Right cardiac atrium (tissue), 5 donors: ENCODE measurements at regions not wholly inside any gene's neighbourhood (a gene's known extent, or its start where the extent isn't known, plus 50 kb on each side); places are given as distances from the start of the nearest gene placed in this dataset.

Experiments
- ATAC-seq, 2 donors: fragments of 200-7000 bp; cut with Tn5 transposase; one replicate each; pipeline versions ENCODE4 v1.8.0 to v1.9.1; 2020; ENCODE audit warnings: moderate library complexity in 2 of 2, mild to moderate bottlenecking in 1 of 2
- DNase-seq, 3 donors: peaks; one replicate each; pipeline ENCODE4 v3.0.0-alpha.2; 2020
- H3K27ac ChIP-seq: one replicate; pipeline ENCODE4 v1.5.1; 2013; ENCODE audit warnings: mild to moderate bottlenecking, low read length, control low read depth, moderate library complexity
- H3K27me3 ChIP-seq: one replicate; pipeline ENCODE4 v1.6.1; 2013; ENCODE audit not compliant: control insufficient read depth, insufficient read depth
- H3K4me1 ChIP-seq: one replicate; pipeline ENCODE4 v1.6.1; 2013; ENCODE audit warnings: low read length; ENCODE audit not compliant: control insufficient read depth, insufficient read depth
- H3K4me3 ChIP-seq: one replicate; pipeline ENCODE4 v1.5.1; 2013; ENCODE audit warnings: low read length, control low read depth
- H3K9me3 ChIP-seq: one replicate; pipeline ENCODE4 v1.6.1; 2013; ENCODE audit warnings: low read length; ENCODE audit not compliant: control insufficient read depth
- WGBS: extraction: QIAGEN DNeasy Blood & Tissue Kit; methylation state at CpG from one replicate; pipeline ENCODE4 v1.1.7; 2013; 5-methylcytosine and 5-hydroxymethylcytosine counted together
- intact Hi-C, 4 donors: fragments of 100-400 bp; cut with DNase I; formaldehyde crosslinking; loops; one replicate each; pipeline versions ENCODE4 v1.11.0 to v1.14.0; 2022 to 2023
- donor health status: healthy with polysubstance abuse.
- donor health status: DM: no; HTN: yes; CAD: no.
- donor health status: DM: no; HTN: no; CAD: no.
- donor health status: DM: no; HTN: yes; CAD: no; lungs with severe emphysema.
- donor health status: DM: yes; HTN: yes; CAD: no.

DNA sequence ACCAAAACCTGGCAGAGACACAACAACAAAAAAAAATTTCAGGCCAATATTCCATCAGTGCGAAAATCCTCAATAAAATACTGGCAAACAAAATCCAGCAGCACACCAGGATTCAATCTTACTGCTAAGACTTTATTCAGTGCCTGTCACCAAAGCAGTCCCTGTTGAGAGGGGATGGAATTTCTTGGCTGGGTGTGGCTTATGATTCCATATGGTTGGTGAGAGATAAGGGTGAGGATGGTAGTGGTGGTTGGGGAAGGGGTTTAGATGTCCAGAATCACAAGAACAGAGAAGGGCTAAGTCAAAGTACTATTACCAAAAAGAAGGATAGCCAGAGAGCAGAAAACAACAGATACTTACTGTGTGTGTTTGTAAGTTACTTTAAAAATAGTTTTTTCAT is 152.8 kb upstream of the SLC35B3 start:
- ATAC-seq = no peak
- H3K27ac ChIP-seq = no peak overlapping the region
- no peaks in the 10 kb centered on the region for H3K27me3 ChIP-seq
- 71% methylated on average over 1 of the region's 1 CpG for WGBS
- no peaks in the 10 kb centered on the region for H3K4me1 ChIP-seq
- intact Hi-C loops = no loop called here
- DNase-seq = no peak
- H3K9me3 ChIP-seq = no peaks in the 10 kb centered on the region
- H3K4me3 ChIP-seq = no peak overlapping the region

DNA sequence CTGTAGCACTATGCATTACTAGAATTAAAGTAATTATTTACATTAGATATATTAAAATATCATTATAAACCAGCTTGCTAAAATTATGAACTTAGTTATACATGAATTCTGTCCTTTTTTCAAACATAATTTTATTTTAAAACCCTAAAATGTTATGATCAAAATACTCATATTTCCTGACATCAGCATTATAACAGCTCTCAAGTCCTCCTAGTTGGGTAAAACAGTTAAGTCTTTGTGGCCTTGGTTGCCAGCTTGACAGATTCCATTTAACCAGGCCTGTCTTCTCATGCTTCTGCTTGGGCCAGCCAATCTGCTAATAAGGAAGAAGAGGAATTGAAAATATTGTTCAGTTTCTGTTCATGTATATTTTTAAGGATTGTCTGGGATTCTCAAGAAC is 147.9 kb upstream of the SLC35B3 start:
- Histone ChIP-seq H3K27ac (no peak overlapping the region), H3K27me3 (no peaks in the 10 kb centered on the region), H3K4me1 (no peaks in the 10 kb centered on the region), H3K4me3 (no peak overlapping the region), H3K9me3 (no peaks in the 10 kb centered on the region)
- DNase-seq = no peak
- intact Hi-C loops = no loop called here
- ATAC-seq = no peak

DNA sequence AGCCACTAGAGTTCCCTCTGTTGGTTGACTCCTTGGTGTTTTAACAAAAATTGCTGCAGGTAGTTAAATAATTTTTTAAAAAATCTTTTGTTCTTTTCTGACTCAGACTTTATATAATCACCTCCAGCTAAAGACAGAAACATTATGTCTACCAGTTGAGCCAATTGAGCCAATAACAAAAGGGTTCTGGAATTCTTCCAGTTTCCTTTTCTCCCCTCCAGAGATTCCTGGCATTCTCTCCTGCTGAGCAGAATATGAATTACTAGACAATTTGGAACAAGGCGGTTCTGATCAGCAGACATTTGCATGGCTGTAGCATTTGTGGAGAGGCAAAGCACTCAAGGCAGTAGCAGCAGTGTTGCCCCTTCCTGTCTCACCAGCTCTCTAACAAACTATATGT is 144.0 kb upstream of the SLC35B3 start:
- no peak overlapping the region for H3K27ac ChIP-seq
- no peaks in the 10 kb centered on the region for H3K4me1 ChIP-seq
- DNase-seq (no peak), ATAC-seq (no peak)
- intact Hi-C loops = no loop called here
- H3K27me3 ChIP-seq = no peaks in the 10 kb centered on the region
- WGBS = 53% methylated on average over 1 of the region's 1 CpG
- H3K4me3 ChIP-seq = no peak overlapping the region
- no peaks in the 10 kb centered on the region for H3K9me3 ChIP-seq

DNA sequence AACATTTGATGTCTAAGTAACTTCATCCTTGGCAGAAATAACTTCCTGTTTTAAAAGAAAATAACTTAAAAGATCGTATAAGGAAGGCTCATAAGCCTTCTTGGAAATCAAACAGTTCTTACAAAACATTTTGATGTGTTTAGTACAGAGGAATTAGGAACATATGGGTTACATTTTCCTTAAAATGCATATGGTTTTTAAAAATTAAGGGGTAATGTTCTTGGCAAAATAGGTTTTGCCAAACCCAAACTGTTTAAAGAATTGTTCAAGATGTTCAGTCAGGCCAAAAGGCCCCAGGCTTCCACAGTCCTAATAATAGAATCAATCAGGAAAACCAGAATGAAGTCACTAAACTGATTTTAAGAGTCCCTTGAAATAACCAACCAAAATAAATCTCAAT is 142.7 kb upstream of the SLC35B3 start:
- Histone ChIP-seq H3K9me3 (no peaks in the 10 kb centered on the region), H3K27me3 (no peaks in the 10 kb centered on the region), H3K4me1 (no peaks in the 10 kb centered on the region), H3K27ac (no peak overlapping the region), H3K4me3 (no peak overlapping the region)
- no peak for DNase-seq
- ATAC-seq = no peak
- intact Hi-C loops = no loop called here
- WGBS = 28% methylated on average over 1 of the region's 1 CpG

DNA sequence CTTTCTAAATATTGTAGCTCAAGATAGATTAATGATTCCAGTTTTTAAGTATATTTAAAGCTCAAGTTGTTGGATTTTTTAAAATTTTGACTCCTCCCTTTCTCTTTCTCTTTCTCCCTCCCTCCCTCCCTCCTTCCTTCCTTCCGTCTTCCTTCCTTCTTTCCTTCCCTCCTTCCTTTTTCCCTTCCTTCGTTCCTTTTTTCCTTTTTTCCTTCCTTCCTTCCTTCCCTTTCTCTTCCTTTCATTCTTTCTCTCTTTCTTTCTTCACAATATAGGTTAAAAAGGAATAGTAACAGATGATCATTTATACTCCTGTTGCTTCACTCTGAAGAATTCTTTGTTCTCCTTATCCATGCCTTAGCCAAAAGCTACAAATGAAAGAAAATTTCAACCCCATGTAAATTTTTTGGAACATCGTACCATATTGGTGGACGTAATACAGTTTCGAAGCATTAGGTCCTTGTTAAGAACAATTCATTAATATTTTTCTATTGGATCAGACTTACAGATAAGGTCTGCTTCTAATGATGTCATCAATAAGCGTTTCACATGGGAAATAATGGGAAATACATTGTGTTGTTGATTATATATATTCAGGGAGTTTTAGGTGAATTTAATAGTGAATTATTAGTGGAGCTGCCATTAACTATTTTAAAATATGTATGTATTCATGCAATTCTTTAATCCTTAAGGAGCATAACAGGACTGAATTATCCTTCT is 139.6 kb upstream of the SLC35B3 start:
- DNase-seq (no peak), ATAC-seq (no peak)
- Histone ChIP-seq H3K4me1 (no peaks in the 10 kb centered on the region), H3K9me3 (no peaks in the 10 kb centered on the region), H3K4me3 (no peak overlapping the region), H3K27me3 (no peaks in the 10 kb centered on the region), H3K27ac (no peak overlapping the region)
- 86% methylated on average over 6 of the region's 6 CpGs for WGBS
- intact Hi-C loops = no loop called here

DNA sequence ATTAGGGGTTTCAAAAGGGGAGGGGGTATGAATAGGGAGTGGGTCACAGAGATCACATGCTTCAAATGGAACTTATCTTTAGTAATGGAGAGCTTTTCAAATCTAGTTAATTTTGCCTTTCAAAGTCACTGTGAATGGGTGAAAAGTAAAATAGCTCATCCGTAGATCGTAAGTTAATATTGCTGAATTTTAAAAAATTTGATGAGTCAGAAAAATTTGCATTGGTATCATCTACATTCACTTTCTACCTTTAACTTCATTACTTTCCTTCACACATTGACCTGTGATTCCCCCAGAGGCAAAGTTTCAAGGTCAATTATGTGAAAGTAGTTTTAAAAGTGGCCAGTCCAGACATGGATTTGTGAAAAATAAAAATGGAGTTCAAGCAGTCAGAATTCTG is 139.0 kb upstream of the SLC35B3 start:
- no peaks in the 10 kb centered on the region for H3K4me1 ChIP-seq
- no peak overlapping the region for H3K27ac ChIP-seq
- WGBS = 96% methylated on average over 2 of the region's 2 CpGs
- DNase-seq = no peak
- no peaks in the 10 kb centered on the region for H3K9me3 ChIP-seq
- intact Hi-C loops = no loop called here
- H3K27me3 ChIP-seq = no peaks in the 10 kb centered on the region
- H3K4me3 ChIP-seq = no peak overlapping the region
- ATAC-seq = no peak

DNA sequence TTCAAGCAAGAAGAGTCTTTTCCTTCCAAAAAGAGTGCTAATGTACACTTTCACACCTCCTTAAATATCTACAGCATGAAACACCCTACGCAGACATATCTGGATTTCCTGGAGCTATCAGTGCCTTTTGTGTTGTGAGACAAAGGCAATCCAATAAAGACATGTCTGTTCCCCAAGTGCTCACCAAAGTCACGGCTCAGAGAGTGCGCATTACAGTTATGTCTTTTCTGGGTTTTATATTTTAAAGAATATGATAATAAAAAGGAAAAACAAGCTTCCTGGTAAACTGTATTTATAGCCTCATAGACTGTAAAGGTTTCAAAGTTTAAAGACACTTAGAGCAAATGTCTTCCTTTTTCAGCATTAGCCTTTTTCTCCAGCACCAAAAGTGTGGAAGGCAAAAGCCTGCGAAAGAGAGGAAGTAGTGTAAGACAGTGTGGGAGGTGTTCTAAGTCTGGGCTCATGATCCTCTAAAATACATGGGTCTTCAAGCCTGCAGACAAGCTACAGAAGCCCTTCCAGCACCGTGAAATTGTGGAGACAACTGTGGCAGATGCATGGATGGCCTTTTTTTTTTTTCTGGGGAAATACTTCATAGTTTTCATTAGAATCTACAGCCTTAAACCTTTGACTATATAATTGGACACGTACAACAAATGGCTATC is 135.0 kb upstream of the SLC35B3 start:
- intact Hi-C loops = no loop called here
- H3K27me3 ChIP-seq = no peaks in the 10 kb centered on the region
- H3K4me1 ChIP-seq = no peaks in the 10 kb centered on the region
- 52% methylated on average over 6 of the region's 6 CpGs for WGBS
- ATAC-seq (no peak), DNase-seq (no peak)
- H3K4me3 ChIP-seq = no peak overlapping the region
- H3K27ac ChIP-seq = no peak overlapping the region
- no peaks in the 10 kb centered on the region for H3K9me3 ChIP-seq

DNA sequence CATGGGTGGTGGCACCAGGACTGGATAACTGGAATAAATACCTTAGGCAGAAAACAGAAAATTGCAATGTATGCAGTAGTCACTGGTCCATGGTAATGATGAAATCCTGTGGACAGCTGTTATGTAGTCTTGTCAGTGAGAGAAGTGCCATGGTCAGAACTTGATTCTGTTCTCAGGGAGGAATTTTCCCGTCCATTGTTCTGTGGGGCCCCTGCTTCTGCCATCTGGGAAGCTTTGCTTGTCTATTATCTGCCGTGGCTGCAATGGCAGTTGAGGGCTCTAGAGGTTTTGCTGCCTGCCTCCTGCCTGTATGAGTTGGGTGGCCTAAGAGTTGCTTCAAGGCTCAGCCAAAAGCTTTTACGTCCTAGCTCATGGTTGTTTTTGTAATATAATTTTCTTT is 126.8 kb upstream of the SLC35B3 start:
- no peaks in the 10 kb centered on the region for H3K4me1 ChIP-seq
- intact Hi-C loops = no loop called here
- ATAC-seq = no peak
- DNase-seq = no peak
- H3K9me3 ChIP-seq = no peaks in the 10 kb centered on the region
- no peak overlapping the region for H3K4me3 ChIP-seq
- no peak overlapping the region for H3K27ac ChIP-seq
- H3K27me3 ChIP-seq = no peaks in the 10 kb centered on the region
- WGBS = 51% methylated on average over 3 of the region's 3 CpGs

DNA sequence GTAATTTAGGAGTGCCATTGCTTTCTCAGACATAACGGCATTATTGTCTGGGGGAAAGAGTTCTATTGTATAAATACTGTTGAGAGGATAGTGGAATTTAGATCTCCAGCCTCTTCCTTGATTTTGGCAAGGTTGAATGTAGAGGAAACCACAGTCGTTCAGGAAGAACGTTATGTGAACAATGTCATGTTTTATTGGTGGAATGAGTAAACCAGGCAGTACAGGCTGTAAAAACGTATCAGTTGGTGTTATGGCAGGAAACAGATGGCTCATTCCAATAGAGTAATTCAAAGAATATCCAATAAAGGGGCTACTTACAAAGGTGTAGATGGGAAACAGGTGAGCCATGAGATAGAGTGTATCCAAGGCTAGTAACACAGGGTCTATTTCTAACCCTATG is 123.6 kb upstream of the SLC35B3 start:
- Histone ChIP-seq H3K27ac (no peak overlapping the region), H3K4me1 (no peaks in the 10 kb centered on the region), H3K27me3 (no peaks in the 10 kb centered on the region), H3K4me3 (no peak overlapping the region), H3K9me3 (no peaks in the 10 kb centered on the region)
- no peak for ATAC-seq
- no peak for DNase-seq
- intact Hi-C loops = no loop called here
- WGBS = 54% methylated on average over 4 of the region's 4 CpGs

DNA sequence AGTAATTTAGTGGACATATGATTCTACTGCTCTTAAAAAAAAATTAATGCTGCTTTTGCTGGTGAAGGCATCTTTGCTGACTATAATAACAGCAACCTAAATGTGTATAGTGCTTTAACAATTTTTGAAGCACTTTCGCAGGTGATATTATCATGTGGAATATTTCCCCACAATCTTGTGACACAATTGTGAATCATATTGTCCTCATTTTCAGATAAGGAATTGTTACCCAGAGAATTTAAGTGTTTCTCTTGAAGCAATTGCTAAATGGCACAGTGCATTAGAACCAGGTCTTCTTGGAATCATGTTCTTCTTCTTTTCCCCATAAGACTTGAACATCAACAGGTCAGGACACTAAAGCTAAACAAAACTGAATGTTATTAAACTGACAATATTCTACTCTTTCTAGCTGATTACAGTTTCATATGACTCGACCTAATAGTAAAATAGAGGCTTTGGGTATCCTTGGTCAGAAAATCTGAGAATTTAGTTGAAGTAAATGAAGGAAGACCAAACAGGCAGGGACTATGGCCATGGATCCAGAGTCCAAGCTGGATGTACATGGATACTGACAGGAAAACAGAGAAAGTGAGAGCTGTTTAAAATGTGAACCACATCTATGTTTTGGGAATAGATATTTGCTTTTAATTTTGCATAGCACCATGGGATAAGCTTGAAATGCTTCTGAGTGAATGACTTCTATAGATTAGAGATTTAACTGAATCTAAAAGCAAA is 121.8 kb upstream of the SLC35B3 start:
- no peak for ATAC-seq

DNA sequence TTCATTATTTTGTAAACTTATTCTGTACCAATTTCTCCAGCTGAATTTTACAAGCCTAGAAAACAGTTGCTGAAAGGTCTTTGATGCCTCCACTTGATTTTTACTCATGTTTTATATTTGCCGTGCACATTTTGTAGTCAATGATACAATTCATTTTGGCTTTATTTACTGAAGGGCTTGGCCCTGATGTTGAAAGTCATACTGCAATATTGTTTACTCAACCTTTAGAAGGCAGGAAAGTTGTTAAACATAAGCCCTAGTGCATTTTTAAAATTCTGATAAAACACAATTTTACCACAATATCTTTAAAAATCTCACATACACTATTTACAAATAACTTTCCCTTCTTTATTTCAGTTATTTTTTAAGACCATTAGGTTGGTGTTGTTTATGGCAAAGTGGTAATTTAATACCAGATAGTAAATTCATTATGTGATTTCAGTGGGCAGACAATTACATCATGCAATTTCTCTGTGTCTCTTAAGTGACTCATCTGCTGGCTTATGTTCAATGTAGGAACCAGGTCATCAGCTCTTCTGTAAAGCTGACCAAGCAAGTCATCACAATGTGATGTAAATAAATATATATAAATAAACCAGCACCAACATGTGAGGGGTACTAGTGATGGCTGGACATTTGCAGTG is 121.1 kb upstream of the SLC35B3 start:
- no peaks in the 10 kb centered on the region for H3K4me1 ChIP-seq
- no peak overlapping the region for H3K27ac ChIP-seq
- WGBS = 75% methylated on average over 1 of the region's 1 CpG
- H3K27me3 ChIP-seq = no peaks in the 10 kb centered on the region
- ATAC-seq (no peak), DNase-seq (no peak)
- H3K4me3 ChIP-seq = no peak overlapping the region
- intact Hi-C loops = no loop called here
- no peaks in the 10 kb centered on the region for H3K9me3 ChIP-seq

More for the DNA sequence above, 121.8 kb upstream of the SLC35B3 start:
- Histone ChIP-seq H3K27ac (no peak overlapping the region), H3K9me3 (no peaks in the 10 kb centered on the region), H3K4me1 (no peaks in the 10 kb centered on the region), H3K27me3 (no peaks in the 10 kb centered on the region), H3K4me3 (no peak overlapping the region)
- intact Hi-C loops = no loop called here
- no peak for DNase-seq
- WGBS = 73% methylated on average over 2 of the region's 2 CpGs
